ENCODE measurements at regions not wholly inside any gene's neighbourhood (a gene's known extent, or its start where the extent isn't known, plus 50 kb on each side); places are given as distances from the start of the nearest gene placed in this dataset.
"Not testable (repeated sequence)": the region's sequence is repeated elsewhere in the genome, so short reads cannot be mapped to it uniquely, and the experiment has no call there.

DNA sequence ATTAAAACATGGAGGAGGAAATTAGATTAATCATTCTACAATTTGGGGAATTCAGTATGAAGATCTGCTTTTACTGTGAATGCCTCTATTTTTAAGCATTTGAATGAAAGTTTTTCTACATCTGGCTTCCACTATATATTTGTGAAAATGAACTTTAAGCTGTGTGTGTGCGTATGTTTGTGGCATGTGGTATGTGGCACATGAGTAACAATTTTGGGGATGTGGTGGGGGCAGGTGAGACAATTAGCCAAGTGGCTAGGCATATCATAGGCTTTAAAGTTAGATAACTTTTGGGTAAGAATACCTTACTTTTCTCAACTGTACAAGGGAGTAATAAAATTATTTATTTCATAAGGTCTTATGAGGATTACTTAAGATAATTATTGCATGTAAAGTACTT is 81.5 kb downstream of the ZNF22 start:
- Mint-ChIP-seq H3K27me3 (ENCODE audit: low read depth) (peaks cover 13% of the 10 kb centered on the region), H3K4me3 (no peak overlapping the region), H3K27ac (no peak overlapping the region), H3K36me3 (ENCODE audit: low read depth) (peaks cover 2% of the 10 kb centered on the region), H3K9me3 (peaks cover 16% of the 10 kb centered on the region), H3K4me1 (ENCODE audit: low read depth) (no peaks in the 10 kb centered on the region)
- no peak for DNase-seq
- intact Hi-C loops (cut with micrococcal nuclease): no loop called here
- CTCF ChIA-PET: no interaction called here

DNA sequence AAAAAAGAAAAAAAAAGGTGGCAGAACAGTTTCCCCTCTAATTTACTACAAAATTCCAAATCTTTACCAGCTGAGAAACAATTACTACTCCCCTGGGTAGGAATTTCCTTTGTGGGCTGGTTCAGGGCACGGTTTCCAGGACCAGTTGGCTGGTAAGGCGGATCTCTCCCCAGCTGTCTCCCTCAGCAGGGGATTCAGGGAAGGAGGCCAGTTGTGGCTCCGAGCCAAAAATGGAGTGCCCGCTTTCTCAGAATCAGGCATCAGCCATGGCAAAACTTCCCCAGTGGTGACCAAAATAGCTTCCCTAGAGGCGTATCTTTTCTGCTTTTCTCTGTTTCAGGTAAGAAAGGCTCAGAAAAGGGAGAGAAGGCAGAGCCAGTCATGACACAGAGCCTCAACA is 91.2 kb downstream of the ZNF22 start:
- peaks cover 30% of the 10 kb centered on the region for H3K27me3 Mint-ChIP-seq (ENCODE audit: low read depth)
- no peaks in the 10 kb centered on the region for H3K9me3 Mint-ChIP-seq
- no peaks in the 10 kb centered on the region for H3K4me1 Mint-ChIP-seq (ENCODE audit: low read depth)
- intact Hi-C loops (cut with micrococcal nuclease): no loop called here
- no peak for DNase-seq
- H3K36me3 Mint-ChIP-seq (ENCODE audit: low read depth): no peaks in the 10 kb centered on the region
- CTCF ChIA-PET: no interaction called here
- no peak overlapping the region for H3K27ac Mint-ChIP-seq
- H3K4me3 Mint-ChIP-seq: no peak overlapping the region

DNA sequence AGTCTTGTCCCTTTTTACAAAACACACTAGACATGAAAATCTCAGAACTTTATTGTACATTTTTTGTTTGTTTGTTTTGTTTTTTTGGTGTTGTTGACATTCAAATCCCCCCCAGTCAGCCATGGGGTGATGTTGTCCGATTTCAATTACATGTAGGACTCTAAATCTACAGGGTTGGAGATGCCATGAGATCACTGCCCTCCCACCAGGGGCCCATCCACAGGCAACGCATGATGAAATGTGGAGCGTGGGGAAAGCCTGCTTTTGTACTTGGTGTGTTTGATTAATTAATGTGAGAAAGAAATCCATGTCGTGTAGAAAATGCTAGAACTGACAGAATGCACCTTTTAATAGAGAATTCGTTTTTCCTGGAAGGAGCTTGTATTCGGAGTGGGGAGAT is 93.2 kb downstream of the ZNF22 start:
- DNase-seq: no peak
- Mint-ChIP-seq H3K36me3 (ENCODE audit: low read depth) (no peaks in the 10 kb centered on the region), H3K4me3 (no peak overlapping the region), H3K9me3 (no peaks in the 10 kb centered on the region), H3K4me1 (ENCODE audit: low read depth) (no peaks in the 10 kb centered on the region), H3K27me3 (ENCODE audit: low read depth) (peaks cover 32% of the 10 kb centered on the region), H3K27ac (no peak overlapping the region)
- CTCF ChIA-PET: no interaction called here
- intact Hi-C loops (cut with micrococcal nuclease): no loop called here

DNA sequence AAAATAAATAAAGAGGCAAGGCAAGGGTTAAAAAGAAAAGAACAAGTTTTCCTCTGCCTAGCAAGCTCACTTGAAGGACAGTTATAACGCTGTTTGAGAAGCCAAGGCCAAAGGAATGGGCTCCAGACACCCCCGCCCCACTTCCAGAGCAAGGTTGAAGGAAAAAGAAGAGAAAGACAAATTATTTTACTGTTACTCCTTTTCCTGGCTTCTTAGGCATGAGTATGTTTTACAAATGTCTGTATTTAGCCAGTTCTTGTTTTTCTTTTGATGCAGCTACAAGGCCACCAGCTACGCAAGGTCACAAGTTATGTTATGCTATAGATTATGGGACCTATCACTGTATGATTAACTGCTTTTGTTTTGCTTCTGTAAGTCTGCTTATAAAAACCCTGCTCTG is 94.6 kb downstream of the ZNF22 start:
- Mint-ChIP-seq H3K4me1 (ENCODE audit: low read depth) (no peaks in the 10 kb centered on the region), H3K4me3 (no peak overlapping the region), H3K27ac (no peak overlapping the region), H3K36me3 (ENCODE audit: low read depth) (no peaks in the 10 kb centered on the region), H3K27me3 (ENCODE audit: low read depth) (peaks cover 30% of the 10 kb centered on the region), H3K9me3 (no peaks in the 10 kb centered on the region)
- intact Hi-C loops (cut with micrococcal nuclease): no loop called here
- CTCF ChIA-PET: no interaction called here
- no peak for DNase-seq

DNA sequence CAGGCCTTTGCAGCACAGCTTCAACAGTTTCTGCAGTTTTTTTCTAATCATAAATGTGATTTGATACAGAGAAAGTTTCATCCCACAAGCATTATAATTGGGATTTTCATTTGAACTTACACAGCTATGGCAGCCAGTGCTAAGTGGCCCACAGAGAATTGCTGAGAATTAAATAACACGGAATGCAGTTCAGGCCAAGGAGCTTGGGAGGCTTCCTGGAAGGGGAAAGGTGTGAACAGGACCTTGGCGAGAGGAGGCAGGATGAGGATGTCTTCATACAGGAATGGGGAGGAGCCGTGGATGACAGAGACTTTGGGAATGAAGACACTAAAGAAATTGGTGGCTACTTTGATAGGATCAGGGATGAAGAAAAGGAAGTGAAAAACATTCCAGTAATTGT is 95.3 kb downstream of the ZNF22 start:
- no peaks in the 10 kb centered on the region for H3K9me3 Mint-ChIP-seq
- peaks cover 27% of the 10 kb centered on the region for H3K27me3 Mint-ChIP-seq (ENCODE audit: low read depth)
- H3K4me1 Mint-ChIP-seq (ENCODE audit: low read depth): no peaks in the 10 kb centered on the region
- no peak overlapping the region for H3K4me3 Mint-ChIP-seq
- no peak overlapping the region for H3K27ac Mint-ChIP-seq
- no peaks in the 10 kb centered on the region for H3K36me3 Mint-ChIP-seq (ENCODE audit: low read depth)
- CTCF ChIA-PET: no interaction called here
- intact Hi-C loops (cut with micrococcal nuclease): no loop called here
- DNase-seq: no peak

DNA sequence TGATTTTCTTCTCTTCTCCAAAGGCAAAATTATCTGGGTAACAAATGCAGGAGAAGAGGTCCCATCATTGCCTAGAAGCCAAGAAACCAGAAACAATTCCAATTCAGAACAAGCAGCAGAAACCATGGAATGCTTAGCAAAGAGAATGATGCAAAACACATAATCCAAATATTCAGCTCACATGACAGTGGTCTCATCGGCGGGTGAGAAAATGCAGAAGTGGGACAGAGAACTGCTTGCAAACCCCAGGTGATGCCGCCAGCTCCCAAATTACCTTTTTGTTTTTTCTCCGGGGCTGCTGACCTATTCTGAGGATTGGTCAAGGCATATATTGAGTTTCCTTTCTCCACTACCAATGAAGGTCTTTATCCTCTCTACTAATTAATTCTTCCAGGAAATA is 99.7 kb downstream of the ZNF22 start:
- H3K4me3 Mint-ChIP-seq: no peak overlapping the region
- H3K4me1 Mint-ChIP-seq (ENCODE audit: low read depth): no peaks in the 10 kb centered on the region
- H3K27ac Mint-ChIP-seq: no peak overlapping the region
- no peak for DNase-seq
- intact Hi-C loops (cut with micrococcal nuclease): no loop called here
- CTCF ChIA-PET: no interaction called here
- no peaks in the 10 kb centered on the region for H3K36me3 Mint-ChIP-seq (ENCODE audit: low read depth)
- peaks cover 30% of the 10 kb centered on the region for H3K27me3 Mint-ChIP-seq (ENCODE audit: low read depth)
- H3K9me3 Mint-ChIP-seq: no peaks in the 10 kb centered on the region

DNA sequence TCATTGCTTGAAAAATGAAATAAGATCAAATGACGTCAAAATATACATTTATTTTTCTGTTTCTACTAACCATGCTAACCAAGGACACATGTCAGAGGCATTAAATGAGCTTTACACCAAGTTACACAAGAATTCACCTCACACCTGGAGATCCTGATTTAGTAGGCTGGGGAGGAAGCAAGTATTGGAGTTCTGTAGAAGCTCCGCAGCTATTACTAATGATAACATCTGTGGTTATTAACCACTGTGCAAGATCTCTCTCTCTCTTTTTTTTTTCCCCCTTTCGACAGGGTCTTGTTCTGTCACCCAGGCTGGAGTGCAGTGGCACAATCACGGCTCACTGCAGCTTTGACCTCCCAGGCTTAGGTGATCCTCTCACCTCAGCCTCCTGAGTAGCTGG is 104.0 kb downstream of the ZNF22 start:
- H3K27ac Mint-ChIP-seq: no peak overlapping the region
- H3K4me3 Mint-ChIP-seq: no peak overlapping the region
- no peaks in the 10 kb centered on the region for H3K36me3 Mint-ChIP-seq (ENCODE audit: low read depth)
- DNase-seq: no peak
- CTCF ChIA-PET: interaction anchor here (0.6 to 0.7 kb wide), 2 partner anchors 97 to 103 kb away, joined by 3 to 4 read pairs; no protein-coding TSS in a partner anchor
- H3K27me3 Mint-ChIP-seq (ENCODE audit: low read depth): peaks cover 32% of the 10 kb centered on the region
- no peaks in the 10 kb centered on the region for H3K9me3 Mint-ChIP-seq
- intact Hi-C loops (cut with micrococcal nuclease): no loop called here
- no peaks in the 10 kb centered on the region for H3K4me1 Mint-ChIP-seq (ENCODE audit: low read depth)

DNA sequence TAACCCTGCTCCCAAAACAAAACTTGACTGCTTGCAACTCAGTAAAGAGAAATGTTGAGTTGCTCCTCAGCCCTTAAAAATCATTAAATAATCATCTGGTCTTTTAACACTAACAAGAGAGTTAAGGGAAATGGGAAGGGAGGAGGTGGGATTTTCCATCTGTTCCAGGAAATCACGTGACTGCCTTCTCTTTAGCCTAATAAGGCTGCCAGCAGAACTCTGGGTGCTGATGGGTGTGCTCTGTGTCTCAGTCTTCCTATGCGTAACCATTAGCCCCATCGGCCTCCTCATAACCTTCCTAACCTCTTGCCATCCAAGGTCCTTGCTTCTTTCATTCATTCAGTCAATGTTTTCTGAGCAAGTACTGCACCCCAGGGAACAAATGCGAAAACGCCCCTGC is 104.6 kb downstream of the ZNF22 start:
- CTCF ChIA-PET; H3K4me3 Mint-ChIP-seq; H3K36me3 Mint-ChIP-seq (ENCODE audit: low read depth); H3K9me3 Mint-ChIP-seq; H3K4me1 Mint-ChIP-seq (ENCODE audit: low read depth); DNase-seq; intact Hi-C loops (cut with micrococcal nuclease); H3K27ac Mint-ChIP-seq: not testable (repeated sequence)
- peaks cover 34% of the 10 kb centered on the region for H3K27me3 Mint-ChIP-seq (ENCODE audit: low read depth)

DNA sequence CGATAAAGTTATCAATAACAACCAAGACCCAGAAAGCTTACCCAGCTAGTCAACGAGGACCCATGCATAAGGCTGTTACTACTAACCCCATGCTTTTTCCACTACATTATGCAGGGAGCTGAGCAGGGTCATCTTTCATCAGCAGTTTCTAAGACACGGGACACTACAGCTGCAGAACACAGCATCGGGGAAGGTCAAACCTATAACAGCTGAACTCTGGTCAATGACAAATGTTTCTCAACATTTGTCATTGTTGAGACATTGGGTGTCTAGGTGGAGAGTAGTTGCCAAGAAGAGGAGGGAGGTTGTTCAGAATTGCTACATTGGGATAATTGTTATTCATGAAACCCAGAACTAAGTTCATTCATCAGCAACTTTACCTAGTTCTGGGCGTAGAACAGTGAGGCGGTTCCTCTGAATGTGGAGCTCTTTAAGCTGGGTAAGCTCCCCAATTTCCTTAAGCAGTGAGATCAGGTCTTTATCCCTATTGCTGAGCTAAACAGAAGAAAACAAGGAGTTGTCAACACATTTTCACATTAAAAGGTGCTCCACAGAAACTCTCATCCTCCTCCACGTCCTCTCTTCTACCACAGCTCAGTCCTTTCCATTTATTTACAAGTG is 105.6 kb downstream of the ZNF22 start:
- CTCF ChIA-PET: no interaction called here

DNA sequence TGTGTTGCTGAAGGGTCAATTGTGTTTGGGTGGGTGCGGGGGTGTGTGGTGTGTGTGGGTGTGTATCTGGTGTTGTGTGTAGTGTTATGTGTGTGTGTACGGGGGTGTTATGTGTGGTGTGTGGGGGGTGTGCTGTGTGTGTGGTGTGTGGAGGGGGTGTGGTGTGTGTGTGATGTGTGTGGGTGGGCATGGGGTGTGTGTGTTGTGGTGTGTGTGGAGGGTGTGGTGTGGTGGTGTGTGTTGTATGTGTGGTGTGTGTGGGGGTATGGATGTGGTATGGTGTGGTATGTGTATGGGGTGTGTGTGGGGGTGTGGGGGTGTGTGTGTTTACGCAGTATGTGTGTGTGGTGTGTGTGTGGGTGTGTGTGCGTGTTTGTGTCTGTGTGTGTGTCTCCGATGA is 110.8 kb downstream of the ZNF22 start:
- Mint-ChIP-seq H3K27me3 (ENCODE audit: low read depth) (peaks cover 21% of the 10 kb centered on the region), H3K9me3 (no peaks in the 10 kb centered on the region), H3K27ac (no peak overlapping the region), H3K4me3 (no peak overlapping the region), H3K36me3 (ENCODE audit: low read depth) (no peaks in the 10 kb centered on the region), H3K4me1 (ENCODE audit: low read depth) (no peaks in the 10 kb centered on the region)
- CTCF ChIA-PET: no interaction called here
- intact Hi-C loops (cut with micrococcal nuclease): no loop called here
- no peak for DNase-seq

More for the DNA sequence above, 105.6 kb downstream of the ZNF22 start:
- H3K4me1 Mint-ChIP-seq (ENCODE audit: low read depth): no peaks in the 10 kb centered on the region
- H3K36me3 Mint-ChIP-seq (ENCODE audit: low read depth): no peaks in the 10 kb centered on the region
- peaks cover 33% of the 10 kb centered on the region for H3K27me3 Mint-ChIP-seq (ENCODE audit: low read depth)
- no peak overlapping the region for H3K4me3 Mint-ChIP-seq
- intact Hi-C loops (cut with micrococcal nuclease): no loop called here
- no peaks in the 10 kb centered on the region for H3K9me3 Mint-ChIP-seq
- DNase-seq: no peak
- H3K27ac Mint-ChIP-seq: no peak overlapping the region

DNA sequence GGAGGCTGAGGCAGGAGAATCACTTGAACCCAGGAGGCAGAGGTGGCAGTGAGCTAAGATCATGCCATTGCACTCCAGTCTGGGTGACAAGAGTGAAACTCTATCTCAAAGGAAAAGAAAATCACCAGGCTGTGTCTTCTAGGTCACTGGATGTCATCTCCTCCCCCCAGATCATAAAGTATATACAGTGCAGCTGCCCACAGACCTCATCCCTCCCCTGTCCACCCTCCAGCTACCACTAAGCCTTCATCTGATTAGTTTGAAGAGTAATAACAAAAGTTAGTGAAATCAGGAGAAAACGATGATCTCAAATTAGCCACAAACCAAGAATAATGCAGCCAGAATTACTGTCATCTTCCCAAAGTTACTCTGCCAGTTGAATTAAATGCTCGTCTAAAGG is 117.2 kb downstream of the ZNF22 start:
- not testable (repeated sequence) for H3K36me3 Mint-ChIP-seq (ENCODE audit: low read depth)

DNA sequence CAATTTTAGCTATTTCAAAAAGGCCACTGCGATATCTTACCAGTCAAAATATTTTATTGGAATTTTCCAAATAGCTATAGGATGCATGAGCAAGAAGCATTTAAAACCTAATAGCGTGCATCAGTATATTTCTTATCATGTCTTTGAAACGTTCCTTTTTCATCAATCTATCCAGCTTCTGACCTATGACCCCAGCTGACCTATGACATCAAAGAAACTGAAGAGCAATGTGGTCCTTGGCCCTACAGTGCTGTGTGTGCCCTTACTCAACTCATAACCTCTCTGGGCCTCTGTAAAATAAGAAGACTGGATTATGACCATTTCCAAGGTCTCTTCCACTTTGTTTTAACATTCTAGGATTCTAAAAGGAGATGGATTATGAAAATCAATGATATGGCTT is 118.2 kb downstream of the ZNF22 start:
- CTCF ChIA-PET: no interaction called here
- DNase-seq: no peak
- intact Hi-C loops (cut with micrococcal nuclease): no loop called here
- Mint-ChIP-seq H3K4me1 (ENCODE audit: low read depth) (no peaks in the 10 kb centered on the region), H3K9me3 (no peaks in the 10 kb centered on the region), H3K27ac (no peak overlapping the region), H3K27me3 (ENCODE audit: low read depth) (peaks cover 12% of the 10 kb centered on the region), H3K4me3 (no peak overlapping the region), H3K36me3 (ENCODE audit: low read depth) (no peaks in the 10 kb centered on the region)

More for the DNA sequence above, 117.2 kb downstream of the ZNF22 start:
- H3K4me3 Mint-ChIP-seq; H3K9me3 Mint-ChIP-seq; intact Hi-C loops (cut with micrococcal nuclease); H3K27ac Mint-ChIP-seq; CTCF ChIA-PET; DNase-seq; H3K4me1 Mint-ChIP-seq (ENCODE audit: low read depth): not testable (repeated sequence)
- peaks cover 13% of the 10 kb centered on the region for H3K27me3 Mint-ChIP-seq (ENCODE audit: low read depth)

DNA sequence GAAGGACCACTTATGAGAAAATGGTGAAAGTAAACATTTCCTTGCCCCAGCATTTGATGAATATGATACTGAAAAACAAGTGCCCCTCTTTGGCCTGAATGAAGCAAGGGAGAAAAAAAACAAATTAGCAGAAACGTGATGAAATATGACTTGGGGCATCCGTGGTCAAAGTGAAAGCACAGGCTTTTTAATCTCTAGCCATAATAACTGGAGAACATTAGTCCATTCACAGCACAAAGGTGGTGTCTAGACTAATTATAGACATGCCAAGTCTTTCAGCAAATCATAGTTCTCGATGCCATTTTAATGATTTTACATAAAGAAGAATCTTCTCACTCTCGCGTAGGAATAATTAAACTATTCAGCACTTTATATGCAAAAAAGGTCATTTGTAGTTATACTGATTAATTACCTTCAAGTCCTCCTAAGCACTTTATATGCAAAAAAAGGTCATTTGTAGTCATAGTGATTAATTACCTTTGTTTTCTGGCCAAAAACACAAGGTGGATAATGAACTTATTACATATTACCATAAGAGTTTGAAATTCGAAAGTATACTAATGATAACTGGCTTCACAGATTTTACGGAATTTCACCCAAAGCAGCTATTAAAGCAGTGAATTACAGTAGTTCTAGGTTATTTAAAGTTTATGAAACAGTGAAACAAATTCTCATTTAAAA is 121.6 kb downstream of the ZNF22 start:
- H3K9me3 Mint-ChIP-seq; H3K27me3 Mint-ChIP-seq (ENCODE audit: low read depth); H3K36me3 Mint-ChIP-seq (ENCODE audit: low read depth); DNase-seq; intact Hi-C loops (cut with micrococcal nuclease); H3K27ac Mint-ChIP-seq; H3K4me3 Mint-ChIP-seq; CTCF ChIA-PET; H3K4me1 Mint-ChIP-seq (ENCODE audit: low read depth): not testable (repeated sequence)

Measured in activated naive CD4-positive, alpha-beta T cell treated with anti-CD3 and anti-CD28 coated beads for 36 hours (primary cell).